Adrenal gland (tissue), 5 donors: ENCODE measurements at regions not wholly inside any gene's neighbourhood (a gene's known extent, or its start where the extent isn't known, plus 50 kb on each side); places are given as distances from the start of the nearest gene placed in this dataset.

Experiments used
- POLR2A ChIP-seq, 2 donors: fragments of 450-650 bp; IDR thresholded peaks; one replicate each; pipeline ENCODE4 v1.6.1; 2017; ENCODE audit warnings: antibody characterized with exemption in 2 of 2, mild to moderate bottlenecking in 2 of 2, moderate library complexity in 1 of 2
- TF ChIP-seq, protein P1 (sequence below), 6 experiments: fragments of 450-650 bp in 4 of 6; fragments of 200-600 bp in 2 of 6; sonication (generic) in 1 of 6; IDR thresholded peaks; 1 replicate in 5 of 6; 2 replicates in 1 of 6; pipeline versions ENCODE4 v1.5.1 to v1.8.0; 2016 to 2021; ENCODE audit warnings: antibody characterized with exemption in 6 of 6, mild to moderate bottlenecking in 2 of 6, moderate library complexity in 1 of 6
- donor health status: DM: no; HTN: no; CAD: no.

DNA sequence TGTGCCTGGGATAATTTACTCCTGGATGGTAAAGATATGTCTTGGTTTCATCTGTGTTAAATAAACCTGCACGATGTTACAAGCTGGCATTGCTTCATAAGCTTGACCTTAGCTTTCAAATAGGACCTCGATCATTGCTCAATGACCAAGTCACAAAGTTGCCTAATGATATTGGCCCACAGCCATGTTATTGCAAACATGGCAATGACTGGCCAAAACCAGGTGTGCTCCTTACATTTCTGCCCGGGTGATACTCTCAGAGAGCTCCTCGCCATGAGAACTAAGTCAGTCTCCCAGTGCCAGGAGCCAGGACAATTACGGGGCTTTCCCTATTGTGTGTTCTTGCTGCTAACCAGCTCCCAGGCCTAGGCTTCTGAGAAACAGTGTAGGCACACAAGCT, 72.5 kb upstream of the CYP1B1 start:
- TF ChIP-seq POLR2A (IDR thresholded peaks at IDR 0.05), result no peak
- TF ChIP-seq, protein P1, sequence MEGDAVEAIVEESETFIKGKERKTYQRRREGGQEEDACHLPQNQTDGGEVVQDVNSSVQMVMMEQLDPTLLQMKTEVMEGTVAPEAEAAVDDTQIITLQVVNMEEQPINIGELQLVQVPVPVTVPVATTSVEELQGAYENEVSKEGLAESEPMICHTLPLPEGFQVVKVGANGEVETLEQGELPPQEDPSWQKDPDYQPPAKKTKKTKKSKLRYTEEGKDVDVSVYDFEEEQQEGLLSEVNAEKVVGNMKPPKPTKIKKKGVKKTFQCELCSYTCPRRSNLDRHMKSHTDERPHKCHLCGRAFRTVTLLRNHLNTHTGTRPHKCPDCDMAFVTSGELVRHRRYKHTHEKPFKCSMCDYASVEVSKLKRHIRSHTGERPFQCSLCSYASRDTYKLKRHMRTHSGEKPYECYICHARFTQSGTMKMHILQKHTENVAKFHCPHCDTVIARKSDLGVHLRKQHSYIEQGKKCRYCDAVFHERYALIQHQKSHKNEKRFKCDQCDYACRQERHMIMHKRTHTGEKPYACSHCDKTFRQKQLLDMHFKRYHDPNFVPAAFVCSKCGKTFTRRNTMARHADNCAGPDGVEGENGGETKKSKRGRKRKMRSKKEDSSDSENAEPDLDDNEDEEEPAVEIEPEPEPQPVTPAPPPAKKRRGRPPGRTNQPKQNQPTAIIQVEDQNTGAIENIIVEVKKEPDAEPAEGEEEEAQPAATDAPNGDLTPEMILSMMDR (IDR thresholded peaks at IDR 0.05), result no peak
